ENCODE measurements at regions not wholly inside any gene's neighbourhood (a gene's known extent, or its start where the extent isn't known, plus 50 kb on each side); places are given as distances from the start of the nearest gene placed in this dataset.
"Not testable (repeated sequence)": the region's sequence is repeated elsewhere in the genome, so short reads cannot be mapped to it uniquely, and the experiment has no call there.

DNA sequence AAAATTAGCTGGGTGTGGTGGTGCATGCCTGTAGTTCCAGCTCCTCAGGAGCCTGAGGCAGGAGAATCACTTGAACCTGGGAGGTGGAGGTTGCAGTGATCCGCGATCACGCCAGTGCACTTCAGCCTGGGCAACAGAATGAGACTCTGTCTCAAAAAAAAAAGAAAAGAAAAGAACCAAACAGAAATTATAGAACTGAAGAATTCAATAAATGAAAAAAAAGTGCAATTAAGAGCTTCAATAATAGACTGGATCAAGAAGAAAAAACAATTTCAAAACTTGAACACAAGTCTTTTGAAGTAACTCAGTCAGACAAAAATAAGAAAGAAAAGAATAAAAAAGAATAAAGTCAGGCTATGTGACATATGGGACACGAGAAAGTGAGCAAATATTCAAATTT is 175.8 kb upstream of the ZSWIM2 start:
- CTCF ChIA-PET (ENCODE audit: low intra/inter-chr PET ratio) = no interaction called here
- no TSS peak for BruUV-seq (replicated peaks)

DNA sequence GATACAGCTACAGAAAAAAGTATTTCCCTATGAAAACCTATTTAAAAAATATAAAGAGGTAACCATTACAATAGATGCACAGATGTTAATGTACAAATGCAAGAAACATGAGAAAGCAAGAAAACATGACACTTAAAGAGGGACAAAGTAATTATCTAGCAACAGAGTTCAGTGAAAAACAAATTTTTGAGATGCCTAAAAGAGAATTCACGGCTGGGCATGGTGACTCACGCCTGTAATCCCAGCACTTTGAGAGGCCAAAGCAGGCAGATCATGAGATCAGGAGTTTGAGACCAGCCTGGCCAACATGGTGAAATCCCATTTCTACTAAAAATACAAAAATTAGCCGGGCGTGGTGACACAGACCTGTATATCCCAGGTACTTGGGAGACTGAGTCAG is 175.0 kb upstream of the ZSWIM2 start:
- H3K27ac ChIP-seq (ENCODE audit: extremely low read depth, low read depth, low read length); H3K4me1 ChIP-seq (replicated peaks in 1 of 2; ENCODE audit: control insufficient read depth in 2 of 2, insufficient read depth in 2 of 2, low read length in 2 of 2); BruUV-seq (replicated peaks); intact Hi-C loops (cut with micrococcal nuclease); DNase-seq (ENCODE audit: extremely low read depth in 1 of 4, low spot score in 3 of 4); H3K9ac ChIP-seq (ENCODE audit: insufficient read depth in 1 of 2, low read depth in 2 of 2, low read length in 2 of 2); H3K79me2 ChIP-seq (ENCODE audit: control insufficient read depth, insufficient read depth, low read length); FAIRE-seq; in situ Hi-C loops (cut with MboI); H4K20me1 ChIP-seq (replicated peaks; ENCODE audit: control insufficient read depth, insufficient read depth, low read length); CTCF ChIA-PET (ENCODE audit: low intra/inter-chr PET ratio); H3K36me3 ChIP-seq (ENCODE audit: control insufficient read depth, insufficient read depth, low read length); H3K4me2 ChIP-seq (ENCODE audit: insufficient read depth, low read length); H3K9me3 ChIP-seq (replicated peaks; ENCODE audit: control insufficient read depth, insufficient read depth, low read depth, low read length); H3K27me3 ChIP-seq (ENCODE audit: control insufficient read depth in 2 of 2, insufficient read depth in 2 of 2, low read length in 2 of 2); ATAC-seq; H3K4me3 ChIP-seq; H3K9me1 ChIP-seq (ENCODE audit: control insufficient read depth, insufficient read depth, low read length); POLR2A ChIA-PET; H2AFZ ChIP-seq (ENCODE audit: low read depth, low read length): not testable (repeated sequence)
- 47% methylated on average over 4 of the region's 4 CpGs for WGBS (ENCODE audit: insufficient coverage, low coverage, missing lambda C conversion rate)

More for the DNA sequence above, 175.8 kb upstream of the ZSWIM2 start:
- no peak overlapping the region for H3K9ac ChIP-seq (ENCODE audit: insufficient read depth in 1 of 2, low read depth in 2 of 2, low read length in 2 of 2)
- no peak overlapping the region for H3K4me3 ChIP-seq
- no peak overlapping the region for H3K27ac ChIP-seq (ENCODE audit: extremely low read depth, low read depth, low read length)
- POLR2A ChIA-PET = interaction anchor here (0.6 kb wide), 1 partner anchor 115 kb away, joined by 3 read pairs; no protein-coding TSS in a partner anchor
- no peaks in the 10 kb centered on the region for H3K4me1 ChIP-seq (replicated peaks in 1 of 2; ENCODE audit: control insufficient read depth in 2 of 2, insufficient read depth in 2 of 2, low read length in 2 of 2)
- ATAC-seq (no peak), FAIRE-seq (no peak), DNase-seq (ENCODE audit: extremely low read depth in 1 of 4, low spot score in 3 of 4) (no peak)
- no peaks in the 10 kb centered on the region for H3K79me2 ChIP-seq (ENCODE audit: control insufficient read depth, insufficient read depth, low read length)
- no peaks in the 10 kb centered on the region; a peak in 1 of 5 replicates for H3K27me3 ChIP-seq (ENCODE audit: control insufficient read depth in 2 of 2, insufficient read depth in 2 of 2, low read length in 2 of 2)
- no peaks in the 10 kb centered on the region for H4K20me1 ChIP-seq (replicated peaks; ENCODE audit: control insufficient read depth, insufficient read depth, low read length)
- H3K36me3 ChIP-seq (ENCODE audit: control insufficient read depth, insufficient read depth, low read length) = no peaks in the 10 kb centered on the region
- TF ChIP-seq HLTF (IDR thresholded peaks at IDR 0.05) = 0 out of 2 replicates have a peak, but pooled peaks have one; percentile 19
- TF ChIP-seq, protein P1, sequence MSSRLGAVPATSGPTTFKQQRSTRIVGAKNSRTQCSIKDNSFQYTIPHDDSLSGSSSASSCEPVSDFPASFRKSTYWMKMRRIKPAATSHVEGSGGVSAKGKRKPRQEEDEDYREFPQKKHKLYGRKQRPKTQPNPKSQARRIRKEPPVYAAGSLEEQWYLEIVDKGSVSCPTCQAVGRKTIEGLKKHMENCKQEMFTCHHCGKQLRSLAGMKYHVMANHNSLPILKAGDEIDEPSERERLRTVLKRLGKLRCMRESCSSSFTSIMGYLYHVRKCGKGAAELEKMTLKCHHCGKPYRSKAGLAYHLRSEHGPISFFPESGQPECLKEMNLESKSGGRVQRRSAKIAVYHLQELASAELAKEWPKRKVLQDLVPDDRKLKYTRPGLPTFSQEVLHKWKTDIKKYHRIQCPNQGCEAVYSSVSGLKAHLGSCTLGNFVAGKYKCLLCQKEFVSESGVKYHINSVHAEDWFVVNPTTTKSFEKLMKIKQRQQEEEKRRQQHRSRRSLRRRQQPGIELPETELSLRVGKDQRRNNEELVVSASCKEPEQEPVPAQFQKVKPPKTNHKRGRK (tag; IDR thresholded peaks at IDR 0.05) = 0 out of 2 replicates have a peak, but pooled peaks have one; percentile 17
- 0 out of 2 replicates have a peak, but pooled peaks have one; percentile 79 for TF ChIP-seq TRIM28 (IDR thresholded peaks at IDR 0.05)
- no peak for TF ChIP-seq POLR2AphosphoS2 (IDR thresholded peaks at IDR 0.05; ENCODE audit: low read length)
- intact Hi-C loops (cut with micrococcal nuclease) (no loop called here), in situ Hi-C loops (cut with MboI) (no loop called here)
- no peak overlapping the region for H3K4me2 ChIP-seq (ENCODE audit: insufficient read depth, low read length)
- peaks cover 5% of the 10 kb centered on the region; the same call in 1 of the 2 replicates for H3K9me3 ChIP-seq (replicated peaks; ENCODE audit: control insufficient read depth, insufficient read depth, low read depth, low read length)
- H2AFZ ChIP-seq (ENCODE audit: low read depth, low read length) = no peak overlapping the region
- H3K9me1 ChIP-seq (ENCODE audit: control insufficient read depth, insufficient read depth, low read length) = no peaks in the 10 kb centered on the region
- WGBS (ENCODE audit: insufficient coverage, low coverage, missing lambda C conversion rate) = 65% methylated on average over 4 of the region's 4 CpGs

All from K562 (cell line).